BE2C (cell line): ENCODE measurements at regions not wholly inside any gene's neighbourhood (a gene's known extent, or its start where the extent isn't known, plus 50 kb on each side); places are given as distances from the start of the nearest gene placed in this dataset.

ENCODE experiments used
- DNase-seq: peaks from one replicate; pipeline ENCODE4 v3.0.0-alpha.2; 2020
- H3K27me3 ChIP-seq: fragments of 250-450 bp; sonication (Bioruptor Pico); 2 replicates; pipeline ENCODE4 v1.5.1; 2020; ENCODE audit warnings: mild to moderate bottlenecking
- H3K36me3 ChIP-seq: fragments of 250-450 bp; sonication (Bioruptor Pico); 2 replicates; pipeline ENCODE4 v1.5.1; 2020; ENCODE audit warnings: mild to moderate bottlenecking
- H3K4me1 ChIP-seq: fragments of 250-450 bp; sonication (Bioruptor Pico); 2 replicates; pipeline ENCODE4 v1.5.1; 2020
- H3K4me3 ChIP-seq: 2 replicates; pipeline ENCODE4 v1.5.1; 2011; ENCODE audit warnings: low read depth, low read length
- H3K9me3 ChIP-seq: fragments of 250-450 bp; sonication (Bioruptor Pico); 2 replicates; pipeline ENCODE4 v1.5.1; 2020
- TF ChIP-seq, protein P1 (sequence below): IDR thresholded peaks from 2 replicates; pipeline ENCODE4 v1.5.1; 2012; ENCODE audit warnings: mild to moderate bottlenecking, low read depth, low read length

DNA sequence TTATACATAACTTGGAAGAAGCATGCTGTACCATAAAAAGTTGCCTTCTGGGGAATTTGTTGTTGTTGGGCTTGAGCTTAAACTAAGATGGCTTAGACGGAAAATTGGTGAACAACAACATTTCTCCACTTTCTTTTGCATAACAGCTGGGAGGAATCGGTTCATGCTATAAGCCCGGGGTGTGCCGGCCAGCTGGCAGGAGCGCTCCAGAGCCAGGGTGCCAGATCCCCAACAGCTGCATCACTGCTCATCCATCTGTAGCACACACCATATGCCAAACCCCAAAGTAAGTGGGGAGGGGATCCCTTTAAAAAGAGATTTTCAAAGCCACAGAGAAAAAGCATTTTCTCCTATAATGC lies 419.5 kb upstream of the ARGLU1 start:
- H3K4me1 ChIP-seq: no peaks in the 10 kb centered on the region
- DNase-seq: no peak
- no peaks in the 10 kb centered on the region for H3K36me3 ChIP-seq
- H3K27me3 ChIP-seq: no peaks in the 10 kb centered on the region
- TF ChIP-seq, protein P1, sequence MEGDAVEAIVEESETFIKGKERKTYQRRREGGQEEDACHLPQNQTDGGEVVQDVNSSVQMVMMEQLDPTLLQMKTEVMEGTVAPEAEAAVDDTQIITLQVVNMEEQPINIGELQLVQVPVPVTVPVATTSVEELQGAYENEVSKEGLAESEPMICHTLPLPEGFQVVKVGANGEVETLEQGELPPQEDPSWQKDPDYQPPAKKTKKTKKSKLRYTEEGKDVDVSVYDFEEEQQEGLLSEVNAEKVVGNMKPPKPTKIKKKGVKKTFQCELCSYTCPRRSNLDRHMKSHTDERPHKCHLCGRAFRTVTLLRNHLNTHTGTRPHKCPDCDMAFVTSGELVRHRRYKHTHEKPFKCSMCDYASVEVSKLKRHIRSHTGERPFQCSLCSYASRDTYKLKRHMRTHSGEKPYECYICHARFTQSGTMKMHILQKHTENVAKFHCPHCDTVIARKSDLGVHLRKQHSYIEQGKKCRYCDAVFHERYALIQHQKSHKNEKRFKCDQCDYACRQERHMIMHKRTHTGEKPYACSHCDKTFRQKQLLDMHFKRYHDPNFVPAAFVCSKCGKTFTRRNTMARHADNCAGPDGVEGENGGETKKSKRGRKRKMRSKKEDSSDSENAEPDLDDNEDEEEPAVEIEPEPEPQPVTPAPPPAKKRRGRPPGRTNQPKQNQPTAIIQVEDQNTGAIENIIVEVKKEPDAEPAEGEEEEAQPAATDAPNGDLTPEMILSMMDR: no peak
- no peak overlapping the region for H3K4me3 ChIP-seq
- no peaks in the 10 kb centered on the region for H3K9me3 ChIP-seq

DNA sequence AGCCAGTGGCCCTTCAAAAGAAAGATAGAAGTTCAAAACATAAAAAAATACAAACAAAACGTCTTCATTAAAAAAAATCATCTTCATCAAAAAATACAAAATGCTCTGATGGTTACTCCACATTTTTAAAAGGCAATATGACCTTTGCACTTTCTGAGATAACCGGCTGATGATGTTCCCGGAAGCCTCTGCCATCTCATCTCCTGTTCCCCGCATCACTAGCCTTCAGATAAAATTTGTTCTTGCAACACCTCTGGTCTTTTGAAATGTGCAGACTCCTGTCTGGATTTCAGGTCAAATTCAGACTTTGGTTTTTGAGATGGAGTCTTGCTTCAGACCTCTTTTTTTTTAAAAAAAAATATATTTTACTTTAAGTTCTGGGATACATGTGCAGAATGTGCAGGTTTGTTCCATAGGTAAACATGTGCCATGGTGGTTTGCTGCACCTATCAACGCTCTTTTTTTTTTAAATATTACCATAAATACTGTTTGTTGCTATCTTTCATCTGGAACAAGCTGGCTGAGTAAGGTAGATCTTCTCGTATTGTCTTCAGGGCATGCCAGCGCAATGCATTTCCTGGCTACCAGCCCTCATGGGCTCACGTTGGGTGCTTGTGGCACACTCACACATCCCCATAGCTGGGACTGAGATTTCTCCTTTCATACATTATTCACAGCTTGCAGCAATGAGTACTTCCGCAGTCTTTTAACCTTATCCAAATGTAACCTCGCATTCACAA lies 418.9 kb upstream of the ARGLU1 start:
- Histone ChIP-seq H3K4me1 (no peaks in the 10 kb centered on the region), H3K4me3 (no peak overlapping the region), H3K36me3 (no peaks in the 10 kb centered on the region), H3K9me3 (no peaks in the 10 kb centered on the region), H3K27me3 (no peaks in the 10 kb centered on the region)
- DNase-seq: no peak
- TF ChIP-seq, protein P1: no peak

DNA sequence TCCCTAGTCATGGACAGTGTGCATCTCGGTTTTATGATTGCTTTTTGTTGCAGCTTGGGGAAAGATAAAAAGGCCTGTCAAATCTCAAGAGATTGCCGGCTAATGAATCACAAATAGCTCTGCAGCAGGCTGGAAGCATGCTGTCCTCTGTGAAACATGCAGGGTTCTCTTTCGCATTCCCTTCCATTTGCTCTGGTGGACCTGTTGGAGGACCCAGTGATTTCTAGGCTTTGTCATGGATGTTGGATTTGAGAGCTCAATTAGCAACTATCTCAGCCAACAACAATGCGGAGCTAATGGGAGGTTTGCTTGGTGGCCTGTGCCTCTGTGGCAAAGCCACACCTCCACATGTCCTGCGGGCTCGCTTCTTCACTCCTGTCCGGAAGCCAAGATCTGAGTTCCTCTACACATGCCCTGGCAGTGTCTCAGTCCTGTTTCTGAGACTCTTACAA lies 418.1 kb upstream of the ARGLU1 start:
- TF ChIP-seq, protein P1: no peak
- no peaks in the 10 kb centered on the region for H3K9me3 ChIP-seq
- no peak overlapping the region for H3K4me3 ChIP-seq
- no peaks in the 10 kb centered on the region for H3K4me1 ChIP-seq
- no peak for DNase-seq
- no peaks in the 10 kb centered on the region for H3K36me3 ChIP-seq
- no peaks in the 10 kb centered on the region for H3K27me3 ChIP-seq

- DNase-seq: no peak
- TF ChIP-seq, protein P1: no peak
- Histone ChIP-seq H3K27me3 (no peaks in the 10 kb centered on the region), H3K36me3 (no peaks in the 10 kb centered on the region), H3K9me3 (no peaks in the 10 kb centered on the region), H3K4me1 (no peaks in the 10 kb centered on the region), H3K4me3 (no peak overlapping the region)
These were observed 417.5 kb upstream of the ARGLU1 start for GRCh38 chr13:106985481-106985880.

DNA sequence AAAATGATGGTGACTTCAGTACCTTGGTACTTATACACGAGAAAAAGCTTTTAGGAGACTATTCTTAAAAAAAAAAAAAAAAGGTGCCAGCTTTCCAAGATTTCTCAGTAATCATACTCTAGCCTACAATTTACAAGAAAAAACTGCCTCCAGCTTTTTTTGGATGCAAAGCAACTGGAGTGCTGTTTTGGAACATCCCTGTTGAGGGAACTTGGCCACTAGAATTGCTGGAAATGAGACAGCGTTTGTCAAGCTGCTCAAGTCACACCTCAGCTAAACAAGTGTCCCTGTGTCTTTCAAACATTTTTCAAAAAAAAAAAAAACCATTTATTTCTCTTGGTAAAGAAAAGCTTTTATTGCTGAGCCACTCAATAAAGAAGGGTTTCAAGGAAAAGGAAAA lies 413.1 kb upstream of the ARGLU1 start:
- no peak for DNase-seq
- Histone ChIP-seq H3K36me3 (no peaks in the 10 kb centered on the region), H3K9me3 (no peaks in the 10 kb centered on the region), H3K4me3 (no peak overlapping the region), H3K27me3 (no peaks in the 10 kb centered on the region), H3K4me1 (no peaks in the 10 kb centered on the region)
- TF ChIP-seq, protein P1: no peak

GRCh38 chr13:106967391-106967790 lies 399.5 kb upstream of the ARGLU1 start:
- Histone ChIP-seq H3K27me3 (no peaks in the 10 kb centered on the region; the same call in none of the 2 replicates), H3K36me3 (no peaks in the 10 kb centered on the region), H3K4me3 (no peak overlapping the region), H3K9me3 (no peaks in the 10 kb centered on the region), H3K4me1 (no peaks in the 10 kb centered on the region)
- no peak for DNase-seq
- TF ChIP-seq, protein P1: no peak
